Liver (tissue), 8 donors: ENCODE measurements at regions not wholly inside any gene's neighbourhood (a gene's known extent, or its start where the extent isn't known, plus 50 kb on each side); places are given as distances from the start of the nearest gene placed in this dataset.

Experiments used
- DNase-seq: peaks from one replicate; pipeline ENCODE4 v3.0.0-alpha.2; 2017; ENCODE audit warnings: low spot score
- H3K27ac ChIP-seq, 2 donors: one replicate each; pipeline ENCODE4 v1.7.0; 2013; ENCODE audit warnings: inconsistent platforms in 2 of 2, low read length in 2 of 2, control low read depth in 1 of 2, low read depth in 1 of 2, mild to moderate bottlenecking in 1 of 2
- H3K27me3 ChIP-seq, 4 donors: one replicate each; pipeline versions ENCODE4 v1.6.1 to v1.7.0; 2013; ENCODE audit warnings: low read length in 3 of 4, inconsistent platforms in 1 of 4, mild to moderate bottlenecking in 1 of 4, moderate library complexity in 1 of 4; ENCODE audit not compliant: control insufficient read depth in 4 of 4, insufficient read depth in 4 of 4
- H3K36me3 ChIP-seq, 4 donors: one replicate each; pipeline versions ENCODE4 v1.6.1 to v1.7.0; 2013; ENCODE audit warnings: low read length in 3 of 4, mild to moderate bottlenecking in 3 of 4, low read depth in 1 of 4, moderate library complexity in 1 of 4; ENCODE audit not compliant: control insufficient read depth in 4 of 4, insufficient read depth in 3 of 4
- H3K4me1 ChIP-seq, 4 donors: one replicate each; pipeline versions ENCODE4 v1.6.1 to v1.7.0; 2013; ENCODE audit warnings: low read length in 3 of 4, mild to moderate bottlenecking in 3 of 4, moderate library complexity in 1 of 4; ENCODE audit not compliant: control insufficient read depth in 4 of 4, insufficient read depth in 4 of 4
- H3K4me3 ChIP-seq, 3 donors: one replicate each; pipeline versions ENCODE4 v1.6.1 to v1.7.0; 2013; ENCODE audit warnings: low read length in 3 of 3, control low read depth in 1 of 3, low read depth in 1 of 3, mild to moderate bottlenecking in 1 of 3
- H3K9ac ChIP-seq, 2 donors: one replicate each; pipeline ENCODE4 v1.7.0; 2013; ENCODE audit warnings: low read length in 2 of 2, mild to moderate bottlenecking in 2 of 2, moderate library complexity in 2 of 2, control low read depth in 1 of 2, low read depth in 1 of 2
- H3K9me3 ChIP-seq, 4 donors: one replicate each; pipeline versions ENCODE4 v1.6.1 to v1.7.0; 2013; ENCODE audit warnings: low read length in 3 of 4; ENCODE audit not compliant: control insufficient read depth in 4 of 4
- CTCF ChIP-seq: fragments of 150-350 bp; IDR thresholded peaks from 2 replicates; pipeline ENCODE4 v1.5.1; 2017; ENCODE audit warnings: improper control_type of control experiment, low read depth, low read length; ENCODE audit not compliant: missing input control
- EGR1 ChIP-seq, 2 donors: IDR thresholded peaks; 2 replicates each; pipeline ENCODE4 v1.6.1; 2016 to 2018; ENCODE audit warnings: antibody characterized with exemption in 2 of 2, low read depth in 2 of 2
- FOXA1 ChIP-seq: IDR thresholded peaks from 2 replicates; pipeline ENCODE4 v1.6.1; 2016; ENCODE audit warnings: antibody characterized with exemption
- FOXA2 ChIP-seq: IDR thresholded peaks from 2 replicates; pipeline ENCODE4 v1.6.1; 2016; ENCODE audit warnings: antibody characterized with exemption
- GABPA ChIP-seq, 2 donors: IDR thresholded peaks in 1 of 2; conservative IDR thresholded peaks in 1 of 2; 2 replicates each; pipeline ENCODE4 v1.6.1; 2016; ENCODE audit warnings: antibody characterized with exemption in 2 of 2, mild to moderate bottlenecking in 1 of 2, moderate library complexity in 1 of 2
- HNF4A ChIP-seq, 2 donors: conservative IDR thresholded peaks; 2 replicates each; pipeline ENCODE4 v1.6.1; 2016; ENCODE audit warnings: antibody characterized with exemption in 2 of 2, mild to moderate bottlenecking in 2 of 2
- HNF4G ChIP-seq: IDR thresholded peaks from 2 replicates; pipeline ENCODE4 v1.6.1; 2016; ENCODE audit warnings: antibody characterized with exemption
- JUND ChIP-seq, 2 donors: IDR thresholded peaks; 2 replicates each; pipeline ENCODE4 v1.6.1; 2016; ENCODE audit warnings: antibody characterized with exemption in 2 of 2
- MAX ChIP-seq: IDR thresholded peaks from 2 replicates; pipeline ENCODE4 v1.6.1; 2016; ENCODE audit warnings: antibody characterized with exemption
- NR2F2 ChIP-seq: IDR thresholded peaks from 2 replicates; pipeline ENCODE4 v1.6.1; 2016; ENCODE audit warnings: antibody characterized with exemption
- RAD21 ChIP-seq, 2 donors: IDR thresholded peaks; 2 replicates each; pipeline ENCODE4 v1.6.1; 2016; ENCODE audit warnings: antibody characterized with exemption in 2 of 2, mild to moderate bottlenecking in 2 of 2
- RXRA ChIP-seq, 2 donors: IDR thresholded peaks; 2 replicates each; pipeline ENCODE4 v1.6.1; 2017 to 2018; ENCODE audit warnings: antibody characterized with exemption in 2 of 2, mild to moderate bottlenecking in 1 of 2
- SP1 ChIP-seq: IDR thresholded peaks from 2 replicates; pipeline ENCODE4 v1.6.1; 2018; ENCODE audit warnings: antibody characterized with exemption, mild to moderate bottlenecking
- TAF1 ChIP-seq: conservative IDR thresholded peaks from 2 replicates; pipeline ENCODE4 v1.6.1; 2016; ENCODE audit warnings: antibody characterized with exemption, mild to moderate bottlenecking
- YY1 ChIP-seq: IDR thresholded peaks from 2 replicates; pipeline ENCODE4 v1.6.1; 2016; ENCODE audit warnings: antibody characterized with exemption, mild to moderate bottlenecking
- WGBS: extraction: QIAGEN DNeasy Blood & Tissue Kit; methylation state at CpG from one replicate; pipeline ENCODE4 v1.1.7; 2013; 5-methylcytosine and 5-hydroxymethylcytosine counted together
- TF ChIP-seq, protein P1 (sequence below): IDR thresholded peaks from 2 replicates; pipeline ENCODE4 v1.6.1; 2016; ENCODE audit warnings: antibody characterized with exemption
- TF ChIP-seq, protein P2 (sequence below): IDR thresholded peaks from 2 replicates; pipeline ENCODE4 v1.6.1; 2016; ENCODE audit warnings: antibody characterized with exemption, mild to moderate bottlenecking
- TF ChIP-seq, protein P3 (sequence below): IDR thresholded peaks from 2 replicates; pipeline ENCODE4 v1.6.1; 2016; ENCODE audit warnings: antibody characterized with exemption
- donor health status: healthy.
- donor health status: healthy.
- donor health status: healthy.
- donor health status: healthy.
- donor health status: healthy.

GRCh38 chr1:66464351-66464750, 69.6 kb upstream of the SGIP1 start:
- no peak for DNase-seq
- Histone ChIP-seq H3K27ac (no peak overlapping the region), H3K4me3 (no peak overlapping the region), H3K9me3 (no peaks in the 10 kb centered on the region), H3K27me3 (no peaks in the 10 kb centered on the region), H3K9ac (no peak overlapping the region), H3K4me1 (no peaks in the 10 kb centered on the region), H3K36me3 (no peaks in the 10 kb centered on the region)
- TF ChIP-seq YY1 (no peak), GABPA (IDR thresholded peaks at IDR 0.05 in 1 of 2, conservative IDR thresholded peaks at IDR 0.05 in 1 of 2) (no peak), MAX (no peak), RXRA (IDR thresholded peaks at IDR 0.05) (no peak), RAD21 (IDR thresholded peaks at IDR 0.05) (no peak), TAF1 (no peak), EGR1 (IDR thresholded peaks at IDR 0.05; ENCODE audit: low read depth in 2 of 2) (no peak), JUND (IDR thresholded peaks at IDR 0.05) (no peak), CTCF (no peak), HNF4A (conservative IDR thresholded peaks at IDR 0.05) (no peak), NR2F2 (no peak), SP1 (no peak), HNF4G (no peak)
- TF ChIP-seq, protein P1, sequence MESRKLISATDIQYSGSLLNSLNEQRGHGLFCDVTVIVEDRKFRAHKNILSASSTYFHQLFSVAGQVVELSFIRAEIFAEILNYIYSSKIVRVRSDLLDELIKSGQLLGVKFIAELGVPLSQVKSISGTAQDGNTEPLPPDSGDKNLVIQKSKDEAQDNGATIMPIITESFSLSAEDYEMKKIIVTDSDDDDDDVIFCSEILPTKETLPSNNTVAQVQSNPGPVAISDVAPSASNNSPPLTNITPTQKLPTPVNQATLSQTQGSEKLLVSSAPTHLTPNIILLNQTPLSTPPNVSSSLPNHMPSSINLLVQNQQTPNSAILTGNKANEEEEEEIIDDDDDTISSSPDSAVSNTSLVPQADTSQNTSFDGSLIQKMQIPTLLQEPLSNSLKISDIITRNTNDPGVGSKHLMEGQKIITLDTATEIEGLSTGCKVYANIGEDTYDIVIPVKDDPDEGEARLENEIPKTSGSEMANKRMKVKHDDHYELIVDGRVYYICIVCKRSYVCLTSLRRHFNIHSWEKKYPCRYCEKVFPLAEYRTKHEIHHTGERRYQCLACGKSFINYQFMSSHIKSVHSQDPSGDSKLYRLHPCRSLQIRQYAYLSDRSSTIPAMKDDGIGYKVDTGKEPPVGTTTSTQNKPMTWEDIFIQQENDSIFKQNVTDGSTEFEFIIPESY = no peak
- TF ChIP-seq, protein P2, sequence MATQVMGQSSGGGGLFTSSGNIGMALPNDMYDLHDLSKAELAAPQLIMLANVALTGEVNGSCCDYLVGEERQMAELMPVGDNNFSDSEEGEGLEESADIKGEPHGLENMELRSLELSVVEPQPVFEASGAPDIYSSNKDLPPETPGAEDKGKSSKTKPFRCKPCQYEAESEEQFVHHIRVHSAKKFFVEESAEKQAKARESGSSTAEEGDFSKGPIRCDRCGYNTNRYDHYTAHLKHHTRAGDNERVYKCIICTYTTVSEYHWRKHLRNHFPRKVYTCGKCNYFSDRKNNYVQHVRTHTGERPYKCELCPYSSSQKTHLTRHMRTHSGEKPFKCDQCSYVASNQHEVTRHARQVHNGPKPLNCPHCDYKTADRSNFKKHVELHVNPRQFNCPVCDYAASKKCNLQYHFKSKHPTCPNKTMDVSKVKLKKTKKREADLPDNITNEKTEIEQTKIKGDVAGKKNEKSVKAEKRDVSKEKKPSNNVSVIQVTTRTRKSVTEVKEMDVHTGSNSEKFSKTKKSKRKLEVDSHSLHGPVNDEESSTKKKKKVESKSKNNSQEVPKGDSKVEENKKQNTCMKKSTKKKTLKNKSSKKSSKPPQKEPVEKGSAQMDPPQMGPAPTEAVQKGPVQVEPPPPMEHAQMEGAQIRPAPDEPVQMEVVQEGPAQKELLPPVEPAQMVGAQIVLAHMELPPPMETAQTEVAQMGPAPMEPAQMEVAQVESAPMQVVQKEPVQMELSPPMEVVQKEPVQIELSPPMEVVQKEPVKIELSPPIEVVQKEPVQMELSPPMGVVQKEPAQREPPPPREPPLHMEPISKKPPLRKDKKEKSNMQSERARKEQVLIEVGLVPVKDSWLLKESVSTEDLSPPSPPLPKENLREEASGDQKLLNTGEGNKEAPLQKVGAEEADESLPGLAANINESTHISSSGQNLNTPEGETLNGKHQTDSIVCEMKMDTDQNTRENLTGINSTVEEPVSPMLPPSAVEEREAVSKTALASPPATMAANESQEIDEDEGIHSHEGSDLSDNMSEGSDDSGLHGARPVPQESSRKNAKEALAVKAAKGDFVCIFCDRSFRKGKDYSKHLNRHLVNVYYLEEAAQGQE = no peak

GRCh38 chr1:66464802-66465201, 69.2 kb upstream of the SGIP1 start:
- no peak for DNase-seq
- 79% methylated on average over 2 of the region's 2 CpGs for WGBS
- no peaks in the 10 kb centered on the region for H3K9me3 ChIP-seq
- no peaks in the 10 kb centered on the region for H3K27me3 ChIP-seq
- no peak overlapping the region for H3K27ac ChIP-seq
- no peak overlapping the region for H3K4me3 ChIP-seq
- H3K36me3 ChIP-seq = no peaks in the 10 kb centered on the region
- no peak overlapping the region for H3K9ac ChIP-seq
- no peaks in the 10 kb centered on the region for H3K4me1 ChIP-seq
- no peak for TF ChIP-seq EGR1 (IDR thresholded peaks at IDR 0.05; ENCODE audit: low read depth in 2 of 2)
- no peak for TF ChIP-seq HNF4G
- no peak for TF ChIP-seq NR2F2
- TF ChIP-seq MAX = no peak
- TF ChIP-seq, protein P3, sequence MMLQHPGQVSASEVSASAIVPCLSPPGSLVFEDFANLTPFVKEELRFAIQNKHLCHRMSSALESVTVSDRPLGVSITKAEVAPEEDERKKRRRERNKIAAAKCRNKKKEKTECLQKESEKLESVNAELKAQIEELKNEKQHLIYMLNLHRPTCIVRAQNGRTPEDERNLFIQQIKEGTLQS = no peak
- TF ChIP-seq FOXA2 = no peak
- no peak for TF ChIP-seq TAF1
- TF ChIP-seq JUND (IDR thresholded peaks at IDR 0.05) = no peak
- no peak for TF ChIP-seq RXRA (IDR thresholded peaks at IDR 0.05)
- TF ChIP-seq, protein P2 = no peak
- no peak for TF ChIP-seq CTCF
- no peak for TF ChIP-seq GABPA (IDR thresholded peaks at IDR 0.05 in 1 of 2, conservative IDR thresholded peaks at IDR 0.05 in 1 of 2)
- TF ChIP-seq SP1 = no peak
- no peak for TF ChIP-seq FOXA1
- no peak for TF ChIP-seq HNF4A (conservative IDR thresholded peaks at IDR 0.05)
